ENCODE measurements at regions not wholly inside any gene's neighbourhood (a gene's known extent, or its start where the extent isn't known, plus 50 kb on each side); places are given as distances from the start of the nearest gene placed in this dataset.

GRCh38 chr2:234331966-234332365 lies 164.9 kb downstream of the ARL4C start:
- no peak for DNase-seq
- no peaks in the 10 kb centered on the region for H3K36me3 ChIP-seq (ENCODE audit: control insufficient read depth in 1 of 2, insufficient read depth in 2 of 2, low read length in 1 of 2)
- ATAC-seq (ENCODE audit: low FRiP score) = no peak
- no peaks in the 10 kb centered on the region for H3K27me3 ChIP-seq (ENCODE audit: control insufficient read depth in 1 of 2, insufficient read depth in 2 of 2, low read length in 1 of 2)
- WGBS, 2 donors = 83 to 88% methylated on average over 7 of the region's 7 CpGs
- no peaks in the 10 kb centered on the region for H3K4me1 ChIP-seq (ENCODE audit: control insufficient read depth in 1 of 2, insufficient read depth in 2 of 2, low read length in 2 of 2)
- H3K4me3 ChIP-seq (ENCODE audit: low read length in 2 of 2) = no peak overlapping the region
- no peak overlapping the region for H3K27ac ChIP-seq (ENCODE audit: low read depth in 1 of 2, low read length in 2 of 2)
- intact Hi-C loops (cut with DNase I) = no loop called here
- H3K9me3 ChIP-seq (ENCODE audit: control insufficient read depth, low read length) = no peaks in the 10 kb centered on the region

- ATAC-seq (ENCODE audit: low FRiP score) (no peak), DNase-seq (no peak)
- no peaks in the 10 kb centered on the region for H3K27me3 ChIP-seq (ENCODE audit: control insufficient read depth in 1 of 2, insufficient read depth in 2 of 2, low read length in 1 of 2)
- WGBS, 2 donors = 85 to 89% methylated on average over 5 of the region's 5 CpGs
- no peak overlapping the region for H3K27ac ChIP-seq (ENCODE audit: low read depth in 1 of 2, low read length in 2 of 2)
- H3K36me3 ChIP-seq (ENCODE audit: control insufficient read depth in 1 of 2, insufficient read depth in 2 of 2, low read length in 1 of 2) = no peaks in the 10 kb centered on the region
- H3K4me1 ChIP-seq (ENCODE audit: control insufficient read depth in 1 of 2, insufficient read depth in 2 of 2, low read length in 2 of 2) = no peaks in the 10 kb centered on the region
- intact Hi-C loops (cut with DNase I) = no loop called here
- no peak overlapping the region for H3K4me3 ChIP-seq (ENCODE audit: low read length in 2 of 2)
- peaks cover 2% of the 10 kb centered on the region for H3K9me3 ChIP-seq (ENCODE audit: control insufficient read depth, low read length)
These were observed 165.3 kb downstream of the ARL4C start for GRCh38 chr2:234331566-234331965.

GRCh38 chr2:234330902-234331301 lies 166.0 kb downstream of the ARL4C start:
- peaks cover 2% of the 10 kb centered on the region for H3K9me3 ChIP-seq (ENCODE audit: control insufficient read depth, low read length)
- intact Hi-C loops (cut with DNase I) = no loop called here
- ATAC-seq (ENCODE audit: low FRiP score) (no peak), DNase-seq (no peak)
- 58 to 64% methylated on average over 5 of the region's 5 CpGs for WGBS, 2 donors
- no peaks in the 10 kb centered on the region for H3K4me1 ChIP-seq (ENCODE audit: control insufficient read depth in 1 of 2, insufficient read depth in 2 of 2, low read length in 2 of 2)
- no peak overlapping the region for H3K27ac ChIP-seq (ENCODE audit: low read depth in 1 of 2, low read length in 2 of 2)
- H3K36me3 ChIP-seq (ENCODE audit: control insufficient read depth in 1 of 2, insufficient read depth in 2 of 2, low read length in 1 of 2) = no peaks in the 10 kb centered on the region
- H3K27me3 ChIP-seq (ENCODE audit: control insufficient read depth in 1 of 2, insufficient read depth in 2 of 2, low read length in 1 of 2) = no peaks in the 10 kb centered on the region
- H3K4me3 ChIP-seq (ENCODE audit: low read length in 2 of 2) = no peak overlapping the region

GRCh38 chr2:234329202-234329960 lies 167.5 kb downstream of the ARL4C start:
- peaks cover 2% of the 10 kb centered on the region for H3K9me3 ChIP-seq (ENCODE audit: control insufficient read depth, low read length)
- H3K4me3 ChIP-seq (ENCODE audit: low read length in 2 of 2) = no peak overlapping the region
- ATAC-seq (ENCODE audit: low FRiP score) (no peak), DNase-seq (no peak)
- intact Hi-C loops (cut with DNase I) = no loop called here
- H3K4me1 ChIP-seq (ENCODE audit: control insufficient read depth in 1 of 2, insufficient read depth in 2 of 2, low read length in 2 of 2) = no peaks in the 10 kb centered on the region
- no peaks in the 10 kb centered on the region for H3K36me3 ChIP-seq (ENCODE audit: control insufficient read depth in 1 of 2, insufficient read depth in 2 of 2, low read length in 1 of 2)
- no peak overlapping the region for H3K27ac ChIP-seq (ENCODE audit: low read depth in 1 of 2, low read length in 2 of 2)
- 86 to 87% methylated on average over 12 of the region's 12 CpGs for WGBS, 2 donors
- H3K27me3 ChIP-seq (ENCODE audit: control insufficient read depth in 1 of 2, insufficient read depth in 2 of 2, low read length in 1 of 2) = no peaks in the 10 kb centered on the region

DNA sequence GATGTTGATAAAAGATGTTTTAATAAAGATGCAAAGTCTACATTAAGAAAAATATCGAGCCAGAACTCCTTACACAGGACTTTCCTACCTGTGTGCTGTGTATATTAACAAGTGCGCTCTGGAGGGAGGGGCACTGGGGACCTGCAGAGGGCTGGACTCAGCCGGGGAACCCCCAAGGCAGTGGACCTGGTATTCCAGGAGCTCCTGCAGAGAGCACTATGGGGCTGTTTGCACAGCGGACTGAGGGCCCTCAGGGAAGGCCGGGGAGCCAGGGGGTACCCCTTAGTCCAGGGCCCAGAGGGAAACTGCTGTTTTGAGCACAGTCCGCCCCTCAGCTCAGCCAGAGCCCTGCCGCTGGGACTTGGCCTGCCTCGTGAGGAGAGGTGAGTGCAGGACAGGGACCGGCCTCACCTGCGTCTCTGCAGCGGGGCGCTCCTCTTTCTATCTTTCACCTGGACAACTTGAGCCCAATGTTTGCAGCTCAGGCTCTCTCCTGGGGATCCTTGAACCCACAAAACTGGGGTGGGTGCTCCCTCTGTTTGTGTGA lies 168.4 kb downstream of the ARL4C start:
- ATAC-seq (ENCODE audit: low FRiP score) (peak; percentile 27), DNase-seq (no peak)
- no peak overlapping the region for H3K4me3 ChIP-seq (ENCODE audit: low read length in 2 of 2)
- peaks cover 2% of the 10 kb centered on the region for H3K9me3 ChIP-seq (ENCODE audit: control insufficient read depth, low read length)
- 86 to 89% methylated on average over 12 of the region's 12 CpGs for WGBS, 2 donors
- no peaks in the 10 kb centered on the region for H3K27me3 ChIP-seq (ENCODE audit: control insufficient read depth in 1 of 2, insufficient read depth in 2 of 2, low read length in 1 of 2)
- no peaks in the 10 kb centered on the region for H3K36me3 ChIP-seq (ENCODE audit: control insufficient read depth in 1 of 2, insufficient read depth in 2 of 2, low read length in 1 of 2)
- no peak overlapping the region for H3K27ac ChIP-seq (ENCODE audit: low read depth in 1 of 2, low read length in 2 of 2)
- intact Hi-C loops (cut with DNase I) = no loop called here
- H3K4me1 ChIP-seq (ENCODE audit: control insufficient read depth in 1 of 2, insufficient read depth in 2 of 2, low read length in 2 of 2) = no peaks in the 10 kb centered on the region

- intact Hi-C loops (cut with DNase I) = no loop called here
- no peak overlapping the region for H3K4me3 ChIP-seq (ENCODE audit: low read length in 2 of 2)
- H3K27me3 ChIP-seq (ENCODE audit: control insufficient read depth in 1 of 2, insufficient read depth in 2 of 2, low read length in 1 of 2) = no peaks in the 10 kb centered on the region
- H3K36me3 ChIP-seq (ENCODE audit: control insufficient read depth in 1 of 2, insufficient read depth in 2 of 2, low read length in 1 of 2) = no peaks in the 10 kb centered on the region
- no peak overlapping the region for H3K27ac ChIP-seq (ENCODE audit: low read depth in 1 of 2, low read length in 2 of 2)
- H3K9me3 ChIP-seq (ENCODE audit: control insufficient read depth, low read length) = peaks cover 2% of the 10 kb centered on the region
- H3K4me1 ChIP-seq (ENCODE audit: control insufficient read depth in 1 of 2, insufficient read depth in 2 of 2, low read length in 2 of 2) = no peaks in the 10 kb centered on the region
- WGBS, 2 donors = 84 to 86% methylated on average over 2 of the region's 2 CpGs
- DNase-seq = no peak
- no peak for ATAC-seq (ENCODE audit: low FRiP score)
These were observed 170.2 kb downstream of the ARL4C start for GRCh38 chr2:234326694-234327093.

DNA sequence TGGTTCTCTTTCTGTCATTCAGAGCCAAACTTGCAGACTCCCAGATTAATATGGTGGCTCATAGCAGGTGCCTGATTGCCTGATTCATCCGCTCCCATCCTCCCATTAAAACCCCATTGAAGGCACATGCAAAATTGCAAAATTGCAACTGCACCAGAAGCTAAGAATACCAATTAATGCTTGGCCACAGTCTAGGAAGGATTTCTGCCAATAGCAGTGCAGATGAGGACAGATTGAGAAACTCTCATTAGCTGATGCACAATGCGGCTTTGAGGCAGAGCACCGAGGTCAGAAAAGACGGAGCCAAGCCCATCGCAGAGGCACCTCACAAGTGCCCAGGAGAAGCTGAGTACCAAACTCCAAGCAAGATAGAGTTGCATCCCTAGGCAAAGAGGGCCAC lies 172.8 kb downstream of the ARL4C start:
- Histone ChIP-seq H3K4me3 (ENCODE audit: low read length in 2 of 2) (no peak overlapping the region), H3K27ac (ENCODE audit: low read depth in 1 of 2, low read length in 2 of 2) (no peak overlapping the region), H3K27me3 (ENCODE audit: control insufficient read depth in 1 of 2, insufficient read depth in 2 of 2, low read length in 1 of 2) (no peaks in the 10 kb centered on the region), H3K9me3 (ENCODE audit: control insufficient read depth, low read length) (peaks cover 2% of the 10 kb centered on the region), H3K36me3 (ENCODE audit: control insufficient read depth in 1 of 2, insufficient read depth in 2 of 2, low read length in 1 of 2) (no peaks in the 10 kb centered on the region), H3K4me1 (ENCODE audit: control insufficient read depth in 1 of 2, insufficient read depth in 2 of 2, low read length in 2 of 2) (no peaks in the 10 kb centered on the region)
- ATAC-seq (ENCODE audit: low FRiP score) (no peak), DNase-seq (no peak)
- WGBS, 2 donors = 90 to 92% methylated on average over 5 of the region's 5 CpGs
- intact Hi-C loops (cut with DNase I) = no loop called here

DNA sequence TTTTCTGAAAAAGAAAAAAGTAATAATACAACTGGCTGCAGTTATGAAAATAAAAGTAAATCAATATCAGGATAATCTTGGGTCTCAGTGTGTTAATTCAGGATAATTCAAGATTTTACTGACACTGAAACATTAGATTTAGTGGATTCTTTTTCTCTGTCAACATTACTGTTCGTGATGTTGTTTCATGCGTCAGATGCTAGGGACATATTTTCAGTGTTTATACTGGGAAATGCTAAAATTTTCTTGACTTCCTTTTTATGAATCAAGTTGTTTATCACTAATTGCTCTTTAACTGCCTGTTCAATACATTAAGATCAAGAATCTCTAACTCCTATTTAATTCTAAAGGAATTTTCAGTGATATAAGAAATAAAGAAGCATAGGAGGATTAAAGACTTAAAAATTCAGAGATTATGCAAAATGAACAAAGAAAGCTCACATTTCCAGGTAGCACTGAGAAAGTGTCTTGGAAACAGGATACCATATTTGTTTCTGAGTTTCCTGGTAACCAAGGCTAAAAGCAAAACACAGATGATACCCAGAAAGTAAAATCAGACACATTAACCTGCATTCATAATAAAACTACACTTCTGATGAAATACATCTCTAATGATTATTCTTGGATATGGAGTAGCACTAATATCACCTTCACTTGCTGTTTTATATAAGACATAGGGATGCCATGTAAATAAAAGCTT lies 174.0 kb downstream of the ARL4C start:
- H3K4me1 ChIP-seq (ENCODE audit: control insufficient read depth in 1 of 2, insufficient read depth in 2 of 2, low read length in 2 of 2) = no peaks in the 10 kb centered on the region
- H3K27me3 ChIP-seq (ENCODE audit: control insufficient read depth in 1 of 2, insufficient read depth in 2 of 2, low read length in 1 of 2) = no peaks in the 10 kb centered on the region
- H3K4me3 ChIP-seq (ENCODE audit: low read length in 2 of 2) = no peak overlapping the region
- H3K9me3 ChIP-seq (ENCODE audit: control insufficient read depth, low read length) = peaks cover 2% of the 10 kb centered on the region
- intact Hi-C loops (cut with DNase I) = no loop called here
- ATAC-seq (ENCODE audit: low FRiP score) (no peak), DNase-seq (no peak)
- 26 to 31% methylated on average over 2 of the region's 2 CpGs for WGBS, 2 donors
- no peaks in the 10 kb centered on the region for H3K36me3 ChIP-seq (ENCODE audit: control insufficient read depth in 1 of 2, insufficient read depth in 2 of 2, low read length in 1 of 2)
- no peak overlapping the region for H3K27ac ChIP-seq (ENCODE audit: low read depth in 1 of 2, low read length in 2 of 2)

- intact Hi-C loops (cut with DNase I) = no loop called here
- Histone ChIP-seq H3K4me3 (ENCODE audit: low read length in 2 of 2) (no peak overlapping the region), H3K4me1 (ENCODE audit: control insufficient read depth in 1 of 2, insufficient read depth in 2 of 2, low read length in 2 of 2) (no peaks in the 10 kb centered on the region), H3K36me3 (ENCODE audit: control insufficient read depth in 1 of 2, insufficient read depth in 2 of 2, low read length in 1 of 2) (no peaks in the 10 kb centered on the region), H3K27me3 (ENCODE audit: control insufficient read depth in 1 of 2, insufficient read depth in 2 of 2, low read length in 1 of 2) (no peaks in the 10 kb centered on the region), H3K9me3 (ENCODE audit: control insufficient read depth, low read length) (no peaks in the 10 kb centered on the region), H3K27ac (ENCODE audit: low read depth in 1 of 2, low read length in 2 of 2) (no peak overlapping the region)
- no peak for DNase-seq
- WGBS, 2 donors = 58 to 67% methylated on average over 3 of the region's 3 CpGs
- no peak for ATAC-seq (ENCODE audit: low FRiP score)
These were observed 176.8 kb downstream of the ARL4C start for GRCh38 chr2:234320066-234320465.
